IMR-90 (cell line): ENCODE measurements at regions not wholly inside any gene's neighbourhood (a gene's known extent, or its start where the extent isn't known, plus 50 kb on each side); places are given as distances from the start of the nearest gene placed in this dataset.

Source experiments
- ATAC-seq: fragments of 200-7000 bp; cut with Tn5 transposase; 2 replicates; pipeline ENCODE4 v1.9.1; 2020; ENCODE audit warnings: low read depth, mild to moderate bottlenecking, moderate library complexity
- BruUV-seq: library from RNA; stranded (reverse); fragments of 400-500 nt; replicated peaks from 2 replicates; lab custom pipeline; 2021; lab: Mats Ljungman, UMichigan
- CTCF ChIA-PET: fragments of 300-600 bp; formaldehyde crosslinking; extraction: SDS; loops from one replicate; lab custom pipeline; 2021; ENCODE audit warnings: antibody characterized with exemption; lab: Yijun Ruan, JAX
- POLR2A ChIA-PET: fragments of 300-600 bp; sonication (Branson Sonifier 250); formaldehyde crosslinking; loops from one replicate; lab custom pipeline; 2022; ENCODE audit warnings: antibody characterized with exemption; ENCODE audit not compliant: unreplicated experiment; lab: Charles Lee
- DNase-seq: peaks from one replicate; pipeline ENCODE4 v3.0.0; 2013
- H2AFZ ChIP-seq: replicated peaks from 2 replicates; pipeline ENCODE3; 2013; ENCODE audit warnings: low read length, mild to moderate bottlenecking; ENCODE audit not compliant: poor library complexity
- H2AK5ac ChIP-seq: 2 replicates; pipeline ENCODE4 v1.6.1; 2013; ENCODE audit warnings: low read depth, low read length, inconsistent platforms
- H2AK9ac ChIP-seq: replicated peaks from 2 replicates; pipeline ENCODE3; 2013; ENCODE audit warnings: mild to moderate bottlenecking, low read depth, low read length, moderate library complexity; ENCODE audit not compliant: poor library complexity
- H2BK120ac ChIP-seq: 2 replicates; pipeline ENCODE4 v1.6.1; 2013; ENCODE audit warnings: low read depth, low read length, inconsistent platforms
- H2BK15ac ChIP-seq: 3 replicates; pipeline ENCODE4 v1.6.1; 2013; ENCODE audit warnings: low read depth, low read length, inconsistent platforms
- H2BK20ac ChIP-seq: 2 replicates; pipeline ENCODE4 v1.6.1; 2013; ENCODE audit warnings: low read depth, mild to moderate bottlenecking, inconsistent platforms, low read length, moderate library complexity
- H2BK5ac ChIP-seq: 2 replicates; pipeline ENCODE4 v1.6.1; 2013; ENCODE audit warnings: mild to moderate bottlenecking, low read depth, low read length, inconsistent platforms; ENCODE audit not compliant: poor library complexity, severe bottlenecking
- H3K14ac ChIP-seq: replicated peaks from 2 replicates; pipeline ENCODE4 v1.6.1; 2013; ENCODE audit warnings: low read depth, low read length, inconsistent platforms
- H3K18ac ChIP-seq: 2 replicates; pipeline ENCODE4 v1.6.1; 2013; ENCODE audit warnings: low read depth, low read length, control low read depth
- H3K23ac ChIP-seq: 2 replicates; pipeline ENCODE4 v1.6.1; 2013; ENCODE audit warnings: low read depth, low read length, inconsistent platforms
- H3K27ac ChIP-seq: 2 replicates; pipeline ENCODE4 v1.5.1; 2013; ENCODE audit warnings: mild to moderate bottlenecking, control low read depth, low read length; ENCODE audit not compliant: insufficient read depth
- H3K27me3 ChIP-seq: 2 replicates; pipeline ENCODE4 v1.6.1; 2013; ENCODE audit warnings: low read length; ENCODE audit not compliant: control insufficient read depth, insufficient read depth
- H3K36me3 ChIP-seq: 2 replicates; pipeline ENCODE4 v1.6.1; 2013; ENCODE audit warnings: low read length, mixed read lengths; ENCODE audit not compliant: control insufficient read depth, insufficient read depth
- H3K4ac ChIP-seq: 2 replicates; pipeline ENCODE4 v1.6.1; 2013; ENCODE audit warnings: low read depth, low read length, inconsistent platforms
- H3K4me1 ChIP-seq: 2 replicates; pipeline ENCODE4 v1.6.1; 2013; ENCODE audit warnings: low read length, mixed read lengths; ENCODE audit not compliant: control insufficient read depth, insufficient read depth
- H3K4me2 ChIP-seq: 2 replicates; pipeline ENCODE4 v1.6.1; 2013; ENCODE audit warnings: low read depth, mild to moderate bottlenecking, control low read depth, low read length, moderate library complexity
- H3K4me3 ChIP-seq: 2 replicates; pipeline ENCODE4 v1.5.1; 2013; ENCODE audit warnings: low read depth, mild to moderate bottlenecking, control low read depth, low read length, moderate library complexity; ENCODE audit not compliant: insufficient read depth
- H3K56ac ChIP-seq: 2 replicates; pipeline ENCODE4 v1.6.1; 2013; ENCODE audit warnings: low read length, inconsistent platforms; ENCODE audit not compliant: insufficient read depth; ENCODE audit errors: extremely low read depth
- H3K79me1 ChIP-seq, 2 experiments: 2 replicates each; pipeline ENCODE4 v1.6.1; 2013; ENCODE audit warnings: low read length in 2 of 2, inconsistent platforms in 1 of 2, low read depth in 1 of 2
- H3K9ac ChIP-seq: 2 replicates; pipeline ENCODE4 v1.6.1; 2013; ENCODE audit warnings: low read depth, low read length, control low read depth
- H3K9me1 ChIP-seq: 2 replicates; pipeline ENCODE4 v1.6.1; 2013; ENCODE audit warnings: low read length, inconsistent platforms; ENCODE audit not compliant: insufficient read depth
- H3K9me3 ChIP-seq: 2 replicates; pipeline ENCODE4 v1.6.1; 2013; ENCODE audit warnings: low read length; ENCODE audit not compliant: control insufficient read depth, insufficient read depth
- H4K20me1 ChIP-seq: 2 replicates; pipeline ENCODE4 v1.6.1; 2013; ENCODE audit warnings: low read length, inconsistent platforms; ENCODE audit not compliant: insufficient read depth
- H4K5ac ChIP-seq: 2 replicates; pipeline ENCODE4 v1.6.1; 2013; ENCODE audit warnings: mild to moderate bottlenecking, low read depth, low read length, control low read depth
- H4K8ac ChIP-seq, 2 experiments: 2 replicates each; pipeline ENCODE4 v1.6.1; 2013; ENCODE audit warnings: low read depth in 2 of 2, low read length in 2 of 2, control low read depth in 1 of 2, inconsistent platforms in 1 of 2
- H4K91ac ChIP-seq: 2 replicates; pipeline ENCODE4 v1.6.1; 2013; ENCODE audit warnings: low read depth, low read length, inconsistent platforms; ENCODE audit not compliant: insufficient read depth
- BHLHE40 ChIP-seq: fragments of 150-350 bp; IDR thresholded peaks from 2 replicates; pipeline ENCODE4 v1.6.1; 2016; ENCODE audit warnings: mild to moderate bottlenecking, low read depth, low read length
- CEBPB ChIP-seq: IDR thresholded peaks from 2 replicates; pipeline ENCODE4 v1.6.1; 2012; ENCODE audit warnings: low read depth, low read length, improper control_type of control experiment
- CHD1 ChIP-seq: IDR thresholded peaks from 2 replicates; pipeline ENCODE4 v1.6.1; 2012; ENCODE audit warnings: low read depth, low read length, improper control_type of control experiment
- CTCF ChIP-seq: conservative IDR thresholded peaks from 2 replicates; pipeline ENCODE4 v1.5.1; 2012; ENCODE audit warnings: mild to moderate bottlenecking, low read depth, low read length, improper control_type of control experiment
- ELK1 ChIP-seq: fragments of 150-350 bp; IDR thresholded peaks from 2 replicates; pipeline ENCODE4 v1.6.1; 2016; ENCODE audit warnings: low read depth, mild to moderate bottlenecking, low read length, moderate library complexity, borderline replicate concordance
- FOS ChIP-seq: fragments of 150-350 bp; IDR thresholded peaks from 2 replicates; pipeline ENCODE4 v1.6.1; 2016; ENCODE audit warnings: low read depth, low read length
- MAFK ChIP-seq: IDR thresholded peaks from 2 replicates; pipeline ENCODE4 v1.6.1; 2012; ENCODE audit warnings: low read depth, low read length, improper control_type of control experiment
- MAZ ChIP-seq: IDR thresholded peaks from 2 replicates; pipeline ENCODE4 v1.6.1; 2012; ENCODE audit warnings: low read depth, mild to moderate bottlenecking, low read length, improper control_type of control experiment, moderate library complexity, borderline replicate concordance
- MXI1 ChIP-seq: IDR thresholded peaks from 2 replicates; pipeline ENCODE4 v1.6.1; 2012; ENCODE audit warnings: low read depth, mild to moderate bottlenecking, low read length, moderate library complexity, borderline replicate concordance
- NFE2L2 ChIP-seq: fragments of 150-350 bp; IDR thresholded peaks from 2 replicates; pipeline ENCODE4 v1.6.1; 2016; ENCODE audit warnings: low read depth, mild to moderate bottlenecking, low read length
- POLR2A ChIP-seq: IDR thresholded peaks from 2 replicates; pipeline ENCODE4 v1.6.1; 2012; ENCODE audit warnings: mild to moderate bottlenecking, low read depth, low read length
- RAD21 ChIP-seq: IDR thresholded peaks from 2 replicates; pipeline ENCODE4 v1.6.1; 2012; ENCODE audit warnings: low read length, improper control_type of control experiment
- RCOR1 ChIP-seq: IDR thresholded peaks from 2 replicates; pipeline ENCODE4 v1.6.1; 2012; ENCODE audit warnings: mild to moderate bottlenecking, low read length, improper control_type of control experiment; ENCODE audit not compliant: insufficient replicate concordance
- RFX5 ChIP-seq: IDR thresholded peaks from 2 replicates; pipeline ENCODE4 v1.8.0; 2012; ENCODE audit warnings: low read depth, mild to moderate bottlenecking, low read length, moderate library complexity
- SMC3 ChIP-seq: fragments of 150-350 bp; IDR thresholded peaks from 2 replicates; pipeline ENCODE4 v1.6.1; 2016; ENCODE audit warnings: low read depth, mild to moderate bottlenecking, antibody characterized with exemption, low read length, moderate library complexity
- USF2 ChIP-seq: fragments of 150-350 bp; IDR thresholded peaks from 2 replicates; pipeline ENCODE4 v1.6.1; 2017; ENCODE audit warnings: mild to moderate bottlenecking, antibody characterized with exemption, low read length, low read depth
- WGBS, 2 experiments: methylation state at CpG; one replicate each; pipeline versions ENCODE4 v1.1.5 to v1.1.7; 2013; ENCODE audit warnings: missing lambda C conversion rate in 2 of 2; ENCODE audit not compliant: insufficient read length in 1 of 2; ENCODE audit errors: extremely low coverage in 2 of 2; 5-methylcytosine and 5-hydroxymethylcytosine counted together
- dilution Hi-C: fragments of 300-500 bp; cut with HindIII; formaldehyde crosslinking; loops from one replicate; pipeline ENCODE4 v1.14.3; 2018; ENCODE audit warnings: low sequenced_read_pairs; ENCODE audit not compliant: unreplicated experiment
- in situ Hi-C: fragments of 300-500 bp; cut with MboI; formaldehyde crosslinking; loops from 3 replicates; pipeline ENCODE4 v1.14.3; 2019; ENCODE audit warnings: low sequenced_read_pairs, inconsistent platforms, mixed read lengths
- intact Hi-C: fragments of 100-400 bp; cut with micrococcal nuclease; formaldehyde crosslinking; loops from 2 replicates; pipeline ENCODE4 v1.10.0; 2022

- Histone ChIP-seq H2BK5ac (no peak overlapping the region), H3K9me1 (no peaks in the 10 kb centered on the region), H4K20me1 (no peaks in the 10 kb centered on the region), H3K4ac (no peak overlapping the region), H2BK120ac (no peak overlapping the region), H3K79me1 (no peaks in the 10 kb centered on the region), H4K8ac (no peak overlapping the region), H4K5ac (no peak overlapping the region), H3K4me3 (no peak overlapping the region), H2BK20ac (no peak overlapping the region), H2BK15ac (no peak overlapping the region), H3K9me3 (no peaks in the 10 kb centered on the region), H3K4me1 (no peaks in the 10 kb centered on the region), H3K56ac (no peak overlapping the region), H2AFZ (no peak overlapping the region), H3K36me3 (no peaks in the 10 kb centered on the region), H2AK9ac (no peak overlapping the region), H3K27ac (no peak overlapping the region), H3K23ac (no peak overlapping the region), H4K91ac (no peak overlapping the region), H3K4me2 (no peak overlapping the region), H3K18ac (no peak overlapping the region), H2AK5ac (no peak overlapping the region), H3K27me3 (no peaks in the 10 kb centered on the region), H3K14ac (no peak overlapping the region), H3K9ac (no peak overlapping the region)
- 100% methylated on average over 1 of the region's 3 CpGs; no CpG with 5 or more reads in 1 of the 2 experiments for WGBS, 2 experiments
- dilution Hi-C loops (no loop called here), in situ Hi-C loops (no loop called here), intact Hi-C loops (no loop called here)
- DNase-seq, result no peak
- ChIA-PET POLR2A (no interaction called here), CTCF (no interaction called here)
- TF ChIP-seq MAZ (no peak), USF2 (no peak), NFE2L2 (no peak), CTCF (no peak), ELK1 (no peak), MXI1 (no peak), FOS (no peak), BHLHE40 (no peak), SMC3 (no peak), POLR2A (no peak), RCOR1 (no peak), CEBPB (no peak), MAFK (no peak), RFX5 (no peak), RAD21 (no peak), CHD1 (no peak)
- BruUV-seq, result no TSS peak
- no peak for ATAC-seq
Observed at GRCh38 chr18:67574749-67575148, 58.2 kb upstream of the DSEL start.
